HEK293T (cell line): ENCODE measurements at regions not wholly inside any gene's neighbourhood (a gene's known extent, or its start where the extent isn't known, plus 50 kb on each side); places are given as distances from the start of the nearest gene placed in this dataset.

Experiments
- CTCF ChIA-PET: fragments of 350-600 bp; formaldehyde crosslinking; extraction: SDS; loops from one replicate; lab custom pipeline; 2021; ENCODE audit warnings: antibody characterized with exemption, inconsistent platforms; lab: Yijun Ruan, JAX
- POLR2A ChIA-PET: fragments of 350-600 bp; formaldehyde crosslinking; extraction: SDS; loops from one replicate; lab custom pipeline; 2020; ENCODE audit warnings: antibody characterized with exemption, inconsistent platforms; lab: Yijun Ruan, JAX
- DNase-seq: peaks from one replicate; pipeline ENCODE4 v3.0.0; 2012; ENCODE audit warnings: mixed read lengths; ENCODE audit errors: extremely low spot score
- ARNT ChIP-seq: fragments of 450-650 bp; IDR thresholded peaks from 2 replicates; pipeline ENCODE4 v1.6.1; 2017; ENCODE audit warnings: mild to moderate bottlenecking
- BHLHE40 ChIP-seq: fragments of 450-650 bp; IDR thresholded peaks from 2 replicates; pipeline ENCODE4 v1.6.1; 2016; ENCODE audit warnings: mild to moderate bottlenecking, moderate library complexity, borderline replicate concordance
- CTBP1 ChIP-seq: fragments of 450-650 bp; IDR thresholded peaks from 2 replicates; pipeline ENCODE4 v1.6.1; 2016; ENCODE audit warnings: borderline replicate concordance
- ELF4 ChIP-seq: fragments of 450-650 bp; IDR thresholded peaks from 2 replicates; pipeline ENCODE4 v1.6.1; 2017; ENCODE audit warnings: antibody characterized with exemption
- FOXA1 ChIP-seq: fragments of 450-650 bp; IDR thresholded peaks from 2 replicates; pipeline ENCODE4 v1.6.1; 2016; ENCODE audit warnings: mild to moderate bottlenecking
- FOXK2 ChIP-seq: fragments of 450-650 bp; IDR thresholded peaks from 2 replicates; pipeline ENCODE4 v1.6.1; 2016; ENCODE audit warnings: mild to moderate bottlenecking
- FOXM1 ChIP-seq: fragments of 450-650 bp; IDR thresholded peaks from 2 replicates; pipeline ENCODE4 v1.6.1; 2017; ENCODE audit warnings: mild to moderate bottlenecking, borderline replicate concordance
- HDGF ChIP-seq: fragments of 450-650 bp; IDR thresholded peaks from 2 replicates; pipeline ENCODE4 v1.6.1; 2017; ENCODE audit warnings: antibody characterized with exemption, borderline replicate concordance
- L3MBTL2 ChIP-seq: fragments of 450-650 bp; conservative IDR thresholded peaks from 2 replicates; pipeline ENCODE4 v1.6.1; 2016; ENCODE audit warnings: mild to moderate bottlenecking
- LEF1 ChIP-seq: fragments of 450-650 bp; IDR thresholded peaks from 2 replicates; pipeline ENCODE4 v1.6.1; 2017; ENCODE audit warnings: mild to moderate bottlenecking, borderline replicate concordance
- NFRKB ChIP-seq: fragments of 450-650 bp; IDR thresholded peaks from 2 replicates; pipeline ENCODE4 v1.6.1; 2016; ENCODE audit warnings: mild to moderate bottlenecking, moderate library complexity
- PKNOX1 ChIP-seq: fragments of 450-650 bp; IDR thresholded peaks from 2 replicates; pipeline ENCODE4 v1.6.1; 2016
- SP1 ChIP-seq: fragments of 450-650 bp; IDR thresholded peaks from 2 replicates; pipeline ENCODE4 v1.6.1; 2017
- SUZ12 ChIP-seq: fragments of 450-650 bp; IDR thresholded peaks from 2 replicates; pipeline ENCODE4 v1.6.1; 2016; ENCODE audit warnings: mild to moderate bottlenecking
- TARDBP ChIP-seq: fragments of 450-650 bp; IDR thresholded peaks from 2 replicates; pipeline ENCODE4 v1.6.1; 2016
- ZNF384 ChIP-seq: fragments of 450-650 bp; IDR thresholded peaks from 2 replicates; pipeline ENCODE4 v1.6.1; 2016

DNA sequence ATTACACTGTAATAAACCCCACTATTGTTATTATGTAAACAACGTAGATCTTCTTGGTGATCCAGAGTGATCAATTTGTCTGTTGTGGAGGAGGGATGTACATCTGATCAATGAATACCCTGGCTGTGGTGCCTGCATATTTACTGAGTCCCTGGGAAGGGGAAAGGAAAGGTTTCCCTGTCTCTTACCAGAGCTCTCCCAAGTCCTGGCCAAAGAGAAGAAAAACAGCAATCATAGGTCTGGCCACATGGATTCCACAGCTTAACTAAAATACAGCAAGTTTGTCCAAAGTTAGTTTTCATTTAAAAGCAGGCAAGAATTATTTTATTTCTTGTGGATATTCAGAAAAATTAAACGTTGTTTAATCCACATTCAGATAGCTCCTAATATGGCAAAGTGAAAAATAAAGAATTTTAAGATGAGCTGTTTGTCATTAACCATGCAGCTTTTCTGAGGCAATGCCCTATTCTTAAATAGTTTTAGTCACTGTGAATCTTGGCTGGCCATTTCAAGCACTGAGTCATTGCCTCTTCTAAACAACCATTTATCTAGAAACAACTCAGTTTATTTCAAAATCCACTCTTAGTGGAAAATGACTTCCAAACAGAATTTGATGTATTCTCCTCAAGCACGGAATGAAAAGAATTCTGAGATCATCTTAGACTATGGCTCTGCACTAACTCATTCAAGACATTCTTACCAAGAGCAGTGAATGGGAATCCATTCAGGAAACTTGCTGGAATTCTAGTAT lies 1004.4 kb upstream of the CDH2 start:
- POLR2A ChIA-PET: no interaction called here
- DNase-seq: no peak

GRCh38 chr18:29176681-29177080 lies 999.8 kb upstream of the CDH2 start:
- ChIA-PET POLR2A (no interaction called here), CTCF (no interaction called here)
- DNase-seq: no peak
- TF ChIP-seq CTBP1 (no peak), FOXM1 (no peak), L3MBTL2 (no peak), ARNT (no peak), PKNOX1 (no peak), SUZ12 (no peak), HDGF (no peak), ELF4 (no peak), FOXA1 (no peak), BHLHE40 (no peak), LEF1 (no peak), TARDBP (no peak)

More for the DNA sequence above, 1004.4 kb upstream of the CDH2 start:
- TF ChIP-seq ELF4 (no peak), ARNT (no peak), ZNF384 (no peak), SUZ12 (no peak), SP1 (no peak), HDGF (no peak), TARDBP (no peak), FOXA1 (no peak), LEF1 (no peak), BHLHE40 (no peak), FOXK2 (no peak)
- CTCF ChIA-PET: no interaction called here

GRCh38 chr18:29174891-29175290 lies 998.0 kb upstream of the CDH2 start:
- ChIA-PET CTCF (interaction anchor here (0.5 to 0.6 kb wide), 2 partner anchors 508 to 1713 kb away, joined by 3 to 4 read pairs; no protein-coding TSS in a partner anchor), POLR2A (no interaction called here)
- DNase-seq: no peak
- no peak for TF ChIP-seq TARDBP

GRCh38 chr18:29172756-29173067 lies 995.8 kb upstream of the CDH2 start:
- TF ChIP-seq NFRKB (no peak), ZNF384 (no peak), LEF1 (no peak), L3MBTL2 (no peak), FOXA1 (no peak), PKNOX1 (no peak), ELF4 (no peak), SP1 (no peak)
- ChIA-PET CTCF (no interaction called here), POLR2A (no interaction called here)
- no peak for DNase-seq

DNA sequence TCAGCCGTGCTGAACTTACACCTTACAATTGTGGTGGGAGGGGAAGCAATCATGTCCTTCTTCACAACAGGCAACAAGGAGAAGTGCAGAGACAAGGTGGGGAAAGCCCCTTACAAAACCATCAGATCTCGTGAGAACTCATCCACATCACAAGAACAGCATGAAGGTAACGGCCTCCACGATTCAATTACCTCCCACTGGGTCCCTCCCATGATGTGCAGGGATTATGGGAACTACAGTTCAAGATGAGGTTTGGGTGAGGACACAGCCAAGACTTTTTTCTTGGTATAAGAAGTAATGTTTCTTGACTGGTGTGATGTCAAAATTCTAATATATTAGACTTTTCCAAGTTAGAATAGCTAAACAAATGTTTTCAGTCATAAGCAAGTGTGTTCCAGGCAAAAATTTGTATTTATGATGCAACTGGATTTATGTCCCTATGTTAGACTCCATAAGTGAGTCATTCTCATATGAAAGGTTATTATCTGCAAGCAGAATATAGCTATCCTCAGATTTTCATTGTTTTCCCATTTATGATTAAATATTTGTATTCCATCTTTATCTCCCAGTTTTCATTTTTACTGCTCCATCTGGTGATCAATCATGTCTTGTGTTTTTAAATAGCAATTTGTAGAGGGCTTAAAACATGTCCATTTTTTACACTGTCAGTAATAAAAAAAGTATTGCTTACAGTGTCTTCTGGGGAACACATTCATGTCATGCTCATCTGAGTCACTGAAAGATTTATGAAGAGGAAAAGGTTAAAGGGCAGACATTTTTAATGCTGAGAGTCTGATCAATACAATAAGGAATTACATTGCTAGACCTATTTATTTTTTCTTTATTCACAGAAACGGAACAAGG lies 995.2 kb upstream of the CDH2 start:
- TF ChIP-seq SUZ12: no peak
- CTCF ChIA-PET: no interaction called here
- POLR2A ChIA-PET: no interaction called here
- no peak for DNase-seq

DNA sequence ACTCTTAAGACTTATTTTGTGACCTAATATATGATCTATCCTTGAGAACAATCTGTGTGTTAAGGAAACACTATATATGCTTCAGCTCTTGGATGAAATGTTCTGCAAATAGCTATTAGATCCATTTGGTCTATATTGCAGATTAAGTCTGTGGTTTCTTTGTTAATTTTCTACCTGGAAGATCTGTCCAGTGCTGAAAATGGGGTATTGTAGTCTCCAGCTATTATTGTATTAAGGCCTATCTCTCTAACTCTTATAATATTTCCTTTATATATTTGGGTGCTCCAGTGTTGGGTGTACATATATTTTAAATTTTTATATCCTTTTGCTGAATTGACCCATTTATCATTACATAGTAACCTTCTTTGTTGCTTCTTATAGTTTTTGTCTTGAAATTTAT lies 992.7 kb upstream of the CDH2 start:
- CTCF ChIA-PET: no interaction called here
- POLR2A ChIA-PET: no interaction called here
- TF ChIP-seq ARNT (no peak), TARDBP (no peak), FOXK2 (no peak), CTBP1 (no peak), BHLHE40 (no peak), SUZ12 (no peak), ELF4 (no peak), HDGF (no peak), FOXM1 (no peak), ZNF384 (no peak), PKNOX1 (no peak), NFRKB (no peak), FOXA1 (no peak), SP1 (no peak), L3MBTL2 (no peak), LEF1 (no peak)
- no peak for DNase-seq
